ENCODE measurements at regions not wholly inside any gene's neighbourhood (a gene's known extent, or its start where the extent isn't known, plus 50 kb on each side); places are given as distances from the start of the nearest gene placed in this dataset.
A peak's percentile ranks its signal among the peaks of the same experiment; 100 is the strongest.

- H3K4me3 ChIP-seq (ENCODE audit: insufficient read depth, low read depth, low read length): no peak overlapping the region
- no peaks in the 10 kb centered on the region for H3K36me3 ChIP-seq (ENCODE audit: insufficient read depth, low read length)
- H3K4me1 ChIP-seq (ENCODE audit: insufficient read depth, low read length): no peaks in the 10 kb centered on the region
- Mint-ChIP-seq H3K4me1 (ENCODE audit: low read depth, unreplicated experiment) (peaks cover 22% of the 10 kb centered on the region), H3K27ac (ENCODE audit: unreplicated experiment) (no peak overlapping the region), H3K27me3 (ENCODE audit: low read depth, unreplicated experiment) (peaks cover 21% of the 10 kb centered on the region), H3K4me3 (ENCODE audit: unreplicated experiment) (no peak overlapping the region), H3K36me3 (ENCODE audit: low read depth, unreplicated experiment) (no peaks in the 10 kb centered on the region), H3K9me3 (ENCODE audit: unreplicated experiment) (peaks cover 3% of the 10 kb centered on the region)
- H3K79me2 ChIP-seq (ENCODE audit: insufficient read depth, low read length): no peaks in the 10 kb centered on the region
- H3K4me2 ChIP-seq (ENCODE audit: low read length): no peak overlapping the region
- H4K20me1 ChIP-seq (ENCODE audit: insufficient read depth, low read length): no peaks in the 10 kb centered on the region
- no peaks in the 10 kb centered on the region for H3K9me3 ChIP-seq (ENCODE audit: insufficient read depth, low read depth, low read length)
- H3K27me3 ChIP-seq (ENCODE audit: insufficient read depth, low read length): peaks cover 13% of the 10 kb centered on the region
- DNase-seq (ENCODE audit: low read depth) (no peak), FAIRE-seq (no peak)
- H3K9ac ChIP-seq (ENCODE audit: low read length): no peak overlapping the region
- H2AFZ ChIP-seq (ENCODE audit: low read depth, low read length): no peak overlapping the region
- TF ChIP-seq CTCF (IDR thresholded peaks at IDR 0.05; ENCODE audit: insufficient read depth, low read depth, low read length) (no peak), EZH2 (IDR thresholded peaks at IDR 0.05; ENCODE audit: insufficient read depth, low read length) (no peak)
- no peak overlapping the region for H3K27ac ChIP-seq (ENCODE audit: low read depth, low read length)
These were observed 223.9 kb upstream of the ZBED5 start for GRCh38 chr11:11081776-11082175.

- Histone ChIP-seq H4K20me1 (ENCODE audit: insufficient read depth, low read length) (no peaks in the 10 kb centered on the region), H3K27ac (ENCODE audit: low read depth, low read length) (no peak overlapping the region), H3K27me3 (ENCODE audit: insufficient read depth, low read length) (peaks cover 13% of the 10 kb centered on the region), H2AFZ (ENCODE audit: low read depth, low read length) (no peak overlapping the region), H3K36me3 (ENCODE audit: insufficient read depth, low read length) (no peaks in the 10 kb centered on the region), H3K4me1 (ENCODE audit: insufficient read depth, low read length) (no peaks in the 10 kb centered on the region), H3K4me3 (ENCODE audit: insufficient read depth, low read depth, low read length) (no peak overlapping the region), H3K4me2 (ENCODE audit: low read length) (no peak overlapping the region), H3K9ac (ENCODE audit: low read length) (no peak overlapping the region), H3K9me3 (ENCODE audit: insufficient read depth, low read depth, low read length) (no peaks in the 10 kb centered on the region), H3K79me2 (ENCODE audit: insufficient read depth, low read length) (no peaks in the 10 kb centered on the region)
- FAIRE-seq (no peak), DNase-seq (ENCODE audit: low read depth) (no peak)
- Mint-ChIP-seq H3K9me3 (ENCODE audit: unreplicated experiment) (peaks cover 3% of the 10 kb centered on the region), H3K27ac (ENCODE audit: unreplicated experiment) (no peak overlapping the region), H3K4me3 (ENCODE audit: unreplicated experiment) (no peak overlapping the region), H3K36me3 (ENCODE audit: low read depth, unreplicated experiment) (no peaks in the 10 kb centered on the region), H3K4me1 (ENCODE audit: low read depth, unreplicated experiment) (peaks cover 22% of the 10 kb centered on the region), H3K27me3 (ENCODE audit: low read depth, unreplicated experiment) (peaks cover 21% of the 10 kb centered on the region)
- TF ChIP-seq EZH2 (IDR thresholded peaks at IDR 0.05; ENCODE audit: insufficient read depth, low read length): no peak
- no peak for TF ChIP-seq CTCF (IDR thresholded peaks at IDR 0.05; ENCODE audit: insufficient read depth, low read depth, low read length)
These were observed 223.4 kb upstream of the ZBED5 start for GRCh38 chr11:11081288-11081687.

GRCh38 chr11:11078344-11079086 is 220.7 kb upstream of the ZBED5 start:
- Mint-ChIP-seq H3K4me3 (ENCODE audit: unreplicated experiment) (no peak overlapping the region), H3K27me3 (ENCODE audit: low read depth, unreplicated experiment) (peaks cover 30% of the 10 kb centered on the region), H3K36me3 (ENCODE audit: low read depth, unreplicated experiment) (no peaks in the 10 kb centered on the region), H3K27ac (ENCODE audit: unreplicated experiment) (no peak overlapping the region), H3K4me1 (ENCODE audit: low read depth, unreplicated experiment) (peaks cover 26% of the 10 kb centered on the region), H3K9me3 (ENCODE audit: unreplicated experiment) (peaks cover 2% of the 10 kb centered on the region)
- Histone ChIP-seq H3K79me2 (ENCODE audit: insufficient read depth, low read length) (no peaks in the 10 kb centered on the region), H3K27me3 (ENCODE audit: insufficient read depth, low read length) (peaks cover 16% of the 10 kb centered on the region), H3K9ac (ENCODE audit: low read length) (no peak overlapping the region), H3K4me1 (ENCODE audit: insufficient read depth, low read length) (no peaks in the 10 kb centered on the region), H3K4me3 (ENCODE audit: insufficient read depth, low read depth, low read length) (no peak overlapping the region), H4K20me1 (ENCODE audit: insufficient read depth, low read length) (no peaks in the 10 kb centered on the region), H3K36me3 (ENCODE audit: insufficient read depth, low read length) (no peaks in the 10 kb centered on the region), H3K9me3 (ENCODE audit: insufficient read depth, low read depth, low read length) (no peaks in the 10 kb centered on the region), H3K27ac (ENCODE audit: low read depth, low read length) (no peak overlapping the region), H3K4me2 (ENCODE audit: low read length) (no peak overlapping the region), H2AFZ (ENCODE audit: low read depth, low read length) (no peak overlapping the region)
- no peak for FAIRE-seq
- no peak for DNase-seq (ENCODE audit: low read depth)
- TF ChIP-seq EZH2 (IDR thresholded peaks at IDR 0.05; ENCODE audit: insufficient read depth, low read length) (no peak), CTCF (IDR thresholded peaks at IDR 0.05; ENCODE audit: insufficient read depth, low read depth, low read length) (peak; percentile 12)
